Bronchial epithelial cell (primary cell): ENCODE measurements at regions not wholly inside any gene's neighbourhood (a gene's known extent, or its start where the extent isn't known, plus 50 kb on each side); places are given as distances from the start of the nearest gene placed in this dataset.

Experiments
- DNase-seq: peaks from one replicate; pipeline ENCODE4 v3.0.0-alpha.2; 2010; ENCODE audit warnings: low read depth
- FAIRE-seq: peaks from 2 replicates; lab custom pipeline; 2011; peaks lifted over from hg19 to GRCh38; lab: Jason Lieb, UNC
- H3K27me3 ChIP-seq: 2 replicates; pipeline ENCODE4 v1.5.1; 2011; ENCODE audit warnings: low read length; ENCODE audit not compliant: control insufficient read depth, insufficient read depth
- H3K36me3 ChIP-seq: 2 replicates; pipeline ENCODE4 v1.5.1; 2011; ENCODE audit warnings: low read length; ENCODE audit not compliant: control insufficient read depth, insufficient read depth
- H3K4me3 ChIP-seq: 2 replicates; pipeline ENCODE4 v1.5.1; 2011; ENCODE audit warnings: mild to moderate bottlenecking, low read depth, low read length, control low read depth
- CTCF ChIP-seq: IDR thresholded peaks from 2 replicates; pipeline ENCODE4 v1.5.1; 2011; ENCODE audit warnings: mild to moderate bottlenecking, moderate library complexity, low read length, control low read depth, inconsistent platforms; ENCODE audit not compliant: insufficient read depth, severe bottlenecking

GRCh38 chr12:126210026-126210425 is 1144.8 kb downstream of the AACS start:
- H3K4me3 ChIP-seq: no peak overlapping the region
- no peak for TF ChIP-seq CTCF
- H3K36me3 ChIP-seq: no peaks in the 10 kb centered on the region
- FAIRE-seq (peak; percentile 66), DNase-seq (no peak)
- H3K27me3 ChIP-seq: no peaks in the 10 kb centered on the region

- DNase-seq (no peak), FAIRE-seq (no peak)
- no peaks in the 10 kb centered on the region for H3K36me3 ChIP-seq
- TF ChIP-seq CTCF: no peak
- H3K4me3 ChIP-seq: no peak overlapping the region
- no peaks in the 10 kb centered on the region for H3K27me3 ChIP-seq
Observed at GRCh38 chr12:126210448-126210847, 1145.2 kb downstream of the AACS start.

- FAIRE-seq (no peak), DNase-seq (no peak)
- no peak for TF ChIP-seq CTCF
Observed at GRCh38 chr12:126212824-126213223, 1147.6 kb downstream of the AACS start.

GRCh38 chr12:126218697-126219096 is 1153.5 kb downstream of the AACS start:
- no peak for DNase-seq
- Histone ChIP-seq H3K27me3 (no peaks in the 10 kb centered on the region), H3K36me3 (no peaks in the 10 kb centered on the region), H3K4me3 (no peak overlapping the region)
- TF ChIP-seq CTCF: no peak
- FAIRE-seq: no peak

More at GRCh38 chr12:126212824-126213223, 1147.6 kb downstream of the AACS start:
- no peaks in the 10 kb centered on the region for H3K27me3 ChIP-seq
- H3K4me3 ChIP-seq: no peak overlapping the region
- no peaks in the 10 kb centered on the region for H3K36me3 ChIP-seq

GRCh38 chr12:126219139-126219538 is 1153.9 kb downstream of the AACS start:
- no peaks in the 10 kb centered on the region for H3K36me3 ChIP-seq
- TF ChIP-seq CTCF: no peak
- H3K27me3 ChIP-seq: no peaks in the 10 kb centered on the region
- no peak overlapping the region for H3K4me3 ChIP-seq
- no peak for FAIRE-seq
- no peak for DNase-seq

DNA sequence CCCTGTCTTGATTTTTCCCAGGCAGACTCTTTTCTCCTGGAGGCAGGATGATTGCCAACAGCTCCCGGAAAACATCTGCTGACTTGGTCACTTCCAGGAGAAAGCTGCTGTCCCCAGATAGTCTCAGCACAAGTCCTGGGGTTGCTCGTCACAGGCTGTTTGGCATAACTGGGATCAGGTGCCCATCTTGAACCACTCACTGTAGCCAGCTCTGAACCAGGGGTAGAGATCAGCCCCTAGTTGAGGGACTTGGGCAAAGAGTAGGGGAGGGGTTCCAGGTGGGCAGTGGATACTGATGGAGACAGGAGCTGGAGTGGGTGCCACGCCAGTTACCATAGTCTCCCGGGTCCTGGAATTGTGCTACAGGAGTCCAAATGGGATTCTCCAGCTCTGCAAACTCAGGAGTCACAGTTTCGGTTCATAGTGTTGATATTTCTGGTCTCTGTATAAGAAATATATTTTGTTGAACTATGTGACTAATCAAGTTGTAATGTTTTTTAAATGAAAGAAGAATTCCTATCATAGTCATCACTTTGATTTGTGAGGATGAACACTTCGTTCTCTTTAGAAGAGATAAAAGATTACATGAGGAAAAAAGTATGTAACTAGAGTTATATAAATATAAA is 1154.5 kb downstream of the AACS start:
- no peak for DNase-seq
- Histone ChIP-seq H3K36me3 (no peaks in the 10 kb centered on the region), H3K27me3 (no peaks in the 10 kb centered on the region), H3K4me3 (no peak overlapping the region)
- FAIRE-seq: no peak
- no peak for TF ChIP-seq CTCF
